ENCODE measurements at regions not wholly inside any gene's neighbourhood (a gene's known extent, or its start where the extent isn't known, plus 50 kb on each side); places are given as distances from the start of the nearest gene placed in this dataset.

DNA sequence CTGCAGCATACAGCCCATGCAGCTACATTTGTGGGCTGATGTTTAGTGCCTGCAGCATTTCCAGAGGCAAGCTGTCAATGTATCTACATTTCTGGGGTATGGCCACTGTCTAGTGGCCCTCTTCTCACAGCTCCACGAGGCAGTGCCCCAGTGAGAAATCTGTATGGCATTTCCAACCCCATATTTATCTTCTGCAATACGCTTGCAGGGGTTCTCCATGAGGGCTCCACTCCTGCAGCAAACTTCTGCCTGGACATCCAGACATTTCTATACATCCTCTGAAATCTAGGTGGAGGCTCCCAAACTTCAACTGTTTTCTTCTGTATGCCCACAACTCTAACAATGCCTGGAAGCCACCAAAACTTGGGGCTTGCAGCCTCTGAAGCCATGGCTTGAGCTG, 502.3 kb downstream of the C6orf118 start:
- no peak overlapping the region for H3K27ac ChIP-seq (ENCODE audit: low read length)
- H2AFZ ChIP-seq (ENCODE audit: low read depth, low read length) = no peak overlapping the region
- H3K79me2 ChIP-seq (replicated peaks; ENCODE audit: insufficient read depth, low read length) = no peaks in the 10 kb centered on the region
- TF ChIP-seq TAF1 (IDR thresholded peaks at IDR 0.05; ENCODE audit: low read depth) = no peak
- no peak for TF ChIP-seq MXI1 (conservative IDR thresholded peaks at IDR 0.05; ENCODE audit: poor library complexity, severe bottlenecking)
- no peak for TF ChIP-seq EZH2 (IDR thresholded peaks at IDR 0.05; ENCODE audit: borderline replicate concordance, insufficient read depth, low read length, poor library complexity, severe bottlenecking)
- TF ChIP-seq POLR2AphosphoS5 (IDR thresholded peaks at IDR 0.05) = no peak
- no peak for TF ChIP-seq CTCF (IDR thresholded peaks at IDR 0.05; ENCODE audit: poor library complexity, severe bottlenecking)
- TF ChIP-seq, protein P1, sequence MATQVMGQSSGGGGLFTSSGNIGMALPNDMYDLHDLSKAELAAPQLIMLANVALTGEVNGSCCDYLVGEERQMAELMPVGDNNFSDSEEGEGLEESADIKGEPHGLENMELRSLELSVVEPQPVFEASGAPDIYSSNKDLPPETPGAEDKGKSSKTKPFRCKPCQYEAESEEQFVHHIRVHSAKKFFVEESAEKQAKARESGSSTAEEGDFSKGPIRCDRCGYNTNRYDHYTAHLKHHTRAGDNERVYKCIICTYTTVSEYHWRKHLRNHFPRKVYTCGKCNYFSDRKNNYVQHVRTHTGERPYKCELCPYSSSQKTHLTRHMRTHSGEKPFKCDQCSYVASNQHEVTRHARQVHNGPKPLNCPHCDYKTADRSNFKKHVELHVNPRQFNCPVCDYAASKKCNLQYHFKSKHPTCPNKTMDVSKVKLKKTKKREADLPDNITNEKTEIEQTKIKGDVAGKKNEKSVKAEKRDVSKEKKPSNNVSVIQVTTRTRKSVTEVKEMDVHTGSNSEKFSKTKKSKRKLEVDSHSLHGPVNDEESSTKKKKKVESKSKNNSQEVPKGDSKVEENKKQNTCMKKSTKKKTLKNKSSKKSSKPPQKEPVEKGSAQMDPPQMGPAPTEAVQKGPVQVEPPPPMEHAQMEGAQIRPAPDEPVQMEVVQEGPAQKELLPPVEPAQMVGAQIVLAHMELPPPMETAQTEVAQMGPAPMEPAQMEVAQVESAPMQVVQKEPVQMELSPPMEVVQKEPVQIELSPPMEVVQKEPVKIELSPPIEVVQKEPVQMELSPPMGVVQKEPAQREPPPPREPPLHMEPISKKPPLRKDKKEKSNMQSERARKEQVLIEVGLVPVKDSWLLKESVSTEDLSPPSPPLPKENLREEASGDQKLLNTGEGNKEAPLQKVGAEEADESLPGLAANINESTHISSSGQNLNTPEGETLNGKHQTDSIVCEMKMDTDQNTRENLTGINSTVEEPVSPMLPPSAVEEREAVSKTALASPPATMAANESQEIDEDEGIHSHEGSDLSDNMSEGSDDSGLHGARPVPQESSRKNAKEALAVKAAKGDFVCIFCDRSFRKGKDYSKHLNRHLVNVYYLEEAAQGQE (IDR thresholded peaks at IDR 0.05; ENCODE audit: borderline replicate concordance) = no peak
- TF ChIP-seq EP300 (conservative IDR thresholded peaks at IDR 0.05; ENCODE audit: poor library complexity, severe bottlenecking) = no peak
- no peak for TF ChIP-seq SMC3 (conservative IDR thresholded peaks at IDR 0.05; ENCODE audit: poor library complexity)
- no peak for TF ChIP-seq RAD21 (conservative IDR thresholded peaks at IDR 0.05)
- H3K4me3 ChIP-seq (ENCODE audit: low read length) = no peak overlapping the region
- no peaks in the 10 kb centered on the region for H3K9me2 ChIP-seq (ENCODE audit: insufficient read depth, low read length)
- H3K9ac ChIP-seq (ENCODE audit: low read length) = no peak overlapping the region
- H4K20me1 ChIP-seq (ENCODE audit: insufficient read depth) = no peaks in the 10 kb centered on the region
- peaks cover 9% of the 10 kb centered on the region for H3K9me3 ChIP-seq (ENCODE audit: low read length)
- no peak overlapping the region for H3K4me2 ChIP-seq (ENCODE audit: low read length)
- H3K27me3 ChIP-seq (ENCODE audit: insufficient read depth, low read depth, low read length) = no peaks in the 10 kb centered on the region
- H3F3A ChIP-seq (ENCODE audit: insufficient read depth, low read length, poor library complexity, severe bottlenecking) = no peaks in the 10 kb centered on the region
- no peaks in the 10 kb centered on the region for H3K36me3 ChIP-seq (ENCODE audit: insufficient read depth, low read length)

- no peak overlapping the region for H2AFZ ChIP-seq (ENCODE audit: low read depth, low read length)
- no peaks in the 10 kb centered on the region for H3K79me2 ChIP-seq (replicated peaks; ENCODE audit: insufficient read depth, low read length)
- H3F3A ChIP-seq (ENCODE audit: insufficient read depth, low read length, poor library complexity, severe bottlenecking) = no peaks in the 10 kb centered on the region
- H3K9me3 ChIP-seq (ENCODE audit: low read length) = no peaks in the 10 kb centered on the region
- no peaks in the 10 kb centered on the region for H3K36me3 ChIP-seq (ENCODE audit: insufficient read depth, low read length)
- no peak overlapping the region for H3K4me2 ChIP-seq (ENCODE audit: low read length)
- no peak overlapping the region for H3K9ac ChIP-seq (ENCODE audit: low read length)
- H3K9me2 ChIP-seq (ENCODE audit: insufficient read depth, low read length) = no peaks in the 10 kb centered on the region
- H3K27ac ChIP-seq (ENCODE audit: low read length) = no peak overlapping the region
- no peaks in the 10 kb centered on the region for H4K20me1 ChIP-seq (ENCODE audit: insufficient read depth)
- no peak for TF ChIP-seq POLR2AphosphoS5 (IDR thresholded peaks at IDR 0.05)
- TF ChIP-seq, protein P1 (IDR thresholded peaks at IDR 0.05; ENCODE audit: borderline replicate concordance) = no peak
- no peak for TF ChIP-seq TAF1 (IDR thresholded peaks at IDR 0.05; ENCODE audit: low read depth)
- TF ChIP-seq CTCF (IDR thresholded peaks at IDR 0.05; ENCODE audit: poor library complexity, severe bottlenecking) = no peak
- no peaks in the 10 kb centered on the region for H3K27me3 ChIP-seq (ENCODE audit: insufficient read depth, low read depth, low read length)
- no peak overlapping the region for H3K4me3 ChIP-seq (ENCODE audit: low read length)
Observed at GRCh38 chr6:164795056-164795815, 514.2 kb downstream of the C6orf118 start.

Data from neural cell (in vitro differentiated cells).